Fibroblast of peridontal ligament (primary cell): ENCODE measurements at regions not wholly inside any gene's neighbourhood (a gene's known extent, or its start where the extent isn't known, plus 50 kb on each side); places are given as distances from the start of the nearest gene placed in this dataset.
"Not testable (repeated sequence)": the region's sequence is repeated elsewhere in the genome, so short reads cannot be mapped to it uniquely, and the experiment has no call there.

Source experiments
- DNase-seq: peaks from one replicate; pipeline ENCODE4 v3.0.0-alpha.2; 2010; ENCODE audit errors: extremely low read depth

- DNase-seq, result no peak
Measured at GRCh38 chr9:89670801-89671434, 66.1 kb downstream of the GADD45G start.

GRCh38 chr9:89674667-89675057, 69.8 kb downstream of the GADD45G start:
- no peak for DNase-seq

- no peak for DNase-seq
Measured at GRCh38 chr9:89675058-89675742, 70.4 kb downstream of the GADD45G start.

- no peak for DNase-seq
Measured at GRCh38 chr9:89676281-89676680, 71.5 kb downstream of the GADD45G start.

- no peak for DNase-seq
Measured at GRCh38 chr9:89677702-89678395, 73.0 kb downstream of the GADD45G start.

- no peak for DNase-seq
Measured at GRCh38 chr9:89678396-89679015, 73.7 kb downstream of the GADD45G start.

- no peak for DNase-seq
Measured at GRCh38 chr9:89679016-89679415, 74.2 kb downstream of the GADD45G start.

GRCh38 chr9:89679581-89679980, 74.8 kb downstream of the GADD45G start:
- DNase-seq, result no peak

- DNase-seq, result no peak
Measured at GRCh38 chr9:89680547-89681467, 76.0 kb downstream of the GADD45G start.

GRCh38 chr9:89681468-89681859, 76.7 kb downstream of the GADD45G start:
- DNase-seq, result not testable (repeated sequence)

- DNase-seq, result no peak
Measured at GRCh38 chr9:89683626-89684025, 78.8 kb downstream of the GADD45G start.

GRCh38 chr9:89684218-89684617, 79.4 kb downstream of the GADD45G start:
- DNase-seq, result no peak

GRCh38 chr9:89684912-89685636, 80.3 kb downstream of the GADD45G start:
- DNase-seq, result no peak

GRCh38 chr9:89685698-89686097, 80.9 kb downstream of the GADD45G start:
- no peak for DNase-seq

- DNase-seq, result no peak
Measured at GRCh38 chr9:89686126-89686525, 81.3 kb downstream of the GADD45G start.

GRCh38 chr9:89686621-89687020, 81.8 kb downstream of the GADD45G start:
- no peak for DNase-seq

- DNase-seq, result no peak
Measured at GRCh38 chr9:89687188-89687587, 82.4 kb downstream of the GADD45G start.

GRCh38 chr9:89687848-89688247, 83.0 kb downstream of the GADD45G start:
- DNase-seq, result no peak

GRCh38 chr9:89689321-89689720, 84.5 kb downstream of the GADD45G start:
- not testable (repeated sequence) for DNase-seq

GRCh38 chr9:89690334-89690912, 85.6 kb downstream of the GADD45G start:
- DNase-seq, result no peak
